ENCODE measurements at regions not wholly inside any gene's neighbourhood (a gene's known extent, or its start where the extent isn't known, plus 50 kb on each side); places are given as distances from the start of the nearest gene placed in this dataset.

DNA sequence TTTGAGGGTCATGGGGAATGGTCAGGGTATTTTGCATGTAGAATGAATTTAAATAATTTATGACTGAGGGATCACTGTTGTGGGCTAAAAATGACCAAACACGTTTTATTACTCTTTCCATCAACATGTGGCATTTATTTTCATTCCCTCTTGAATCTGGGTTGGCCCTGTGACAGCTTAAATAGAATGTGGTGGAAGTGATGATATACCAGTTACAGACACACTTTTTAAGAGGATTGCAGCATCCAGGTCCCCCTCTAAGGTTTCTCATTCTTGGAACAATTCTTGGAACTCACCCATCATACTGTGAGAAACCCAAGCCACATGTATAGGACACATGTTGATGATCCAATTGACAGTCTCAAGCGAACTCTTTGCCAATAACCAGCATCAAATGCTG, 272.4 kb downstream of the ETV1 start:
- TF ChIP-seq TOX (CRISPR knock-in tag; IDR thresholded peaks at IDR 0.05; ENCODE audit: borderline replicate concordance) (no peak), PATZ1 (CRISPR knock-in tag; IDR thresholded peaks at IDR 0.05; ENCODE audit: borderline replicate concordance) (no peak)

Data from SK-N-SH treated with all-trans-retinoic acid at 6 μM for 48 hours (cell line).